ENCODE measurements at regions not wholly inside any gene's neighbourhood (a gene's known extent, or its start where the extent isn't known, plus 50 kb on each side); places are given as distances from the start of the nearest gene placed in this dataset.

DNA sequence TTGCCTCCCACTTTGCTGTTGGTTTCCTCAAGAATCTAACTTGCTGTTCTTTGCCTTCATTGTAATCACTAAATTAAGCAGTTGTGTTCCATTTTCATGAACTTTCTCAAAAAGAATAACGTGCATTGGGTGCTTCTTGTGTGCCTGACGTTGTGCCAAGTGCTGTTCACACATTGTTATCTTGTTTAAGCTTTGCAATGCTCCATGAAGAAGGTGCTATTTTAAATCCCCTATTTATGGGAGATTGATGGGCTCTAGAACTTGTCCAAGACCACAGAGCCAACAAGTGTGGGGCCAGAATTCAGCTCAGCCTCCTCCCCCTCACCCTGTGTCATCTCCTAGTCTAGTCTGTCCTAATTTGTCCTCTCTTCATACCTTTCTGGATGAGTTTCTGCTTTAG is 199.8 kb downstream of the C1orf94 start:
- TF ChIP-seq POLR2A (IDR thresholded peaks at IDR 0.05): no peak
- TF ChIP-seq, protein P1, sequence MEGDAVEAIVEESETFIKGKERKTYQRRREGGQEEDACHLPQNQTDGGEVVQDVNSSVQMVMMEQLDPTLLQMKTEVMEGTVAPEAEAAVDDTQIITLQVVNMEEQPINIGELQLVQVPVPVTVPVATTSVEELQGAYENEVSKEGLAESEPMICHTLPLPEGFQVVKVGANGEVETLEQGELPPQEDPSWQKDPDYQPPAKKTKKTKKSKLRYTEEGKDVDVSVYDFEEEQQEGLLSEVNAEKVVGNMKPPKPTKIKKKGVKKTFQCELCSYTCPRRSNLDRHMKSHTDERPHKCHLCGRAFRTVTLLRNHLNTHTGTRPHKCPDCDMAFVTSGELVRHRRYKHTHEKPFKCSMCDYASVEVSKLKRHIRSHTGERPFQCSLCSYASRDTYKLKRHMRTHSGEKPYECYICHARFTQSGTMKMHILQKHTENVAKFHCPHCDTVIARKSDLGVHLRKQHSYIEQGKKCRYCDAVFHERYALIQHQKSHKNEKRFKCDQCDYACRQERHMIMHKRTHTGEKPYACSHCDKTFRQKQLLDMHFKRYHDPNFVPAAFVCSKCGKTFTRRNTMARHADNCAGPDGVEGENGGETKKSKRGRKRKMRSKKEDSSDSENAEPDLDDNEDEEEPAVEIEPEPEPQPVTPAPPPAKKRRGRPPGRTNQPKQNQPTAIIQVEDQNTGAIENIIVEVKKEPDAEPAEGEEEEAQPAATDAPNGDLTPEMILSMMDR (IDR thresholded peaks at IDR 0.05): no peak
